Transverse colon (tissue), 4 donors: ENCODE measurements at regions not wholly inside any gene's neighbourhood (a gene's known extent, or its start where the extent isn't known, plus 50 kb on each side); places are given as distances from the start of the nearest gene placed in this dataset.

Experiments used
- DNase-seq: peaks from one replicate; pipeline ENCODE4 v3.0.0-alpha.2; 2019
- H3K27ac ChIP-seq, 4 donors: fragments of 200-600 bp; sonication (generic); 2 replicates each; pipeline ENCODE4 v1.5.1; 2016 to 2018; ENCODE audit warnings: inconsistent platforms in 4 of 4
- H3K27me3 ChIP-seq: fragments of 200-600 bp; sonication (generic); 2 replicates; pipeline ENCODE4 v1.5.1; 2017; ENCODE audit warnings: inconsistent platforms
- H3K36me3 ChIP-seq, 4 donors: fragments of 200-600 bp; sonication (generic); 2 replicates each; pipeline ENCODE4 v1.5.1; 2017 to 2019; ENCODE audit warnings: inconsistent platforms in 4 of 4
- H3K4me1 ChIP-seq, 4 donors: fragments of 200-600 bp; sonication (generic); 2 replicates each; pipeline ENCODE4 v1.5.1; 2017 to 2020; ENCODE audit warnings: inconsistent platforms in 4 of 4
- H3K4me3 ChIP-seq, 4 donors: fragments of 200-600 bp; sonication (generic); 1 replicate in 1 of 4; 2 replicates in 3 of 4; pipeline versions ENCODE4 v1.5.1 to v1.6.1; 2017 to 2019; ENCODE audit warnings: inconsistent platforms in 4 of 4
- H3K9me3 ChIP-seq, 2 donors: fragments of 200-600 bp; sonication (generic); 2 replicates each; pipeline ENCODE4 v1.5.1; 2017 to 2019; ENCODE audit warnings: inconsistent platforms in 2 of 2
- EP300 ChIP-seq: sonication (generic); formaldehyde crosslinking; IDR thresholded peaks from one replicate; pipeline ENCODE4 v1.6.1; 2017; ENCODE audit warnings: antibody characterized with exemption, low read depth
- POLR2A ChIP-seq: fragments of 450-650 bp; IDR thresholded peaks from one replicate; pipeline ENCODE4 v1.6.1; 2016; ENCODE audit warnings: antibody characterized with exemption, mild to moderate bottlenecking, moderate library complexity
- POLR2AphosphoS5 ChIP-seq, 3 donors: sonication (generic); formaldehyde crosslinking; IDR thresholded peaks; one replicate each; pipeline ENCODE4 v1.6.1; 2016; ENCODE audit warnings: antibody characterized with exemption in 3 of 3
- WGBS, 2 donors: methylation state at CpG; one replicate each; pipeline ENCODE4 v1.1.5; 2018; ENCODE audit warnings: low coverage in 1 of 2; 5-methylcytosine and 5-hydroxymethylcytosine counted together
- in situ Hi-C, 4 donors: fragments of 200-750 bp; cut with MboI; loops; one replicate each; pipeline versions ENCODE4 v1.15.0 to v1.15.1; 2017; ENCODE audit warnings: low sequenced_read_pairs in 3 of 4, low pct_ligation_motif_present in 1 of 4, low pct_unique_long_range_greater_than_20kb in 1 of 4
- intact Hi-C: fragments of 100-400 bp; cut with DNase I; formaldehyde crosslinking; loops from one replicate; pipeline ENCODE4 v1.15.1; 2023; ENCODE audit warnings: low total_unique reads
- TF ChIP-seq, protein P1 (sequence below), 5 experiments: fragments of 200-600 bp in 3 of 5; fragments of 450-650 bp in 2 of 5; sonication (generic) in 3 of 5; IDR thresholded peaks; 1 replicate in 2 of 5; 2 replicates in 3 of 5; pipeline ENCODE4 v1.5.1; 2016 to 2017; ENCODE audit warnings: antibody characterized with exemption in 5 of 5, inconsistent platforms in 3 of 5, mild to moderate bottlenecking in 2 of 5, moderate library complexity in 1 of 5

- no peak for DNase-seq
- no peaks in the 10 kb centered on the region for H3K27me3 ChIP-seq
- no peak overlapping the region for H3K4me3 ChIP-seq
- H3K27ac ChIP-seq, result no peak overlapping the region
- in situ Hi-C loops, result no loop called here
- no peaks in the 10 kb centered on the region for H3K9me3 ChIP-seq
- intact Hi-C loops, result no loop called here
- WGBS, 2 donors, result 85 to 89% methylated on average over 2 of the region's 2 CpGs
- H3K36me3 ChIP-seq, result no peaks in the 10 kb centered on the region
- TF ChIP-seq, protein P1, sequence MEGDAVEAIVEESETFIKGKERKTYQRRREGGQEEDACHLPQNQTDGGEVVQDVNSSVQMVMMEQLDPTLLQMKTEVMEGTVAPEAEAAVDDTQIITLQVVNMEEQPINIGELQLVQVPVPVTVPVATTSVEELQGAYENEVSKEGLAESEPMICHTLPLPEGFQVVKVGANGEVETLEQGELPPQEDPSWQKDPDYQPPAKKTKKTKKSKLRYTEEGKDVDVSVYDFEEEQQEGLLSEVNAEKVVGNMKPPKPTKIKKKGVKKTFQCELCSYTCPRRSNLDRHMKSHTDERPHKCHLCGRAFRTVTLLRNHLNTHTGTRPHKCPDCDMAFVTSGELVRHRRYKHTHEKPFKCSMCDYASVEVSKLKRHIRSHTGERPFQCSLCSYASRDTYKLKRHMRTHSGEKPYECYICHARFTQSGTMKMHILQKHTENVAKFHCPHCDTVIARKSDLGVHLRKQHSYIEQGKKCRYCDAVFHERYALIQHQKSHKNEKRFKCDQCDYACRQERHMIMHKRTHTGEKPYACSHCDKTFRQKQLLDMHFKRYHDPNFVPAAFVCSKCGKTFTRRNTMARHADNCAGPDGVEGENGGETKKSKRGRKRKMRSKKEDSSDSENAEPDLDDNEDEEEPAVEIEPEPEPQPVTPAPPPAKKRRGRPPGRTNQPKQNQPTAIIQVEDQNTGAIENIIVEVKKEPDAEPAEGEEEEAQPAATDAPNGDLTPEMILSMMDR (IDR thresholded peaks at IDR 0.05), result no peak
- TF ChIP-seq POLR2AphosphoS5 (IDR thresholded peaks at IDR 0.05) (no peak), POLR2A (no peak), EP300 (no peak)
- no peaks in the 10 kb centered on the region for H3K4me1 ChIP-seq
Observed at GRCh38 chr5:36519881-36520280, 86.5 kb upstream of the SLC1A3 start.

DNA sequence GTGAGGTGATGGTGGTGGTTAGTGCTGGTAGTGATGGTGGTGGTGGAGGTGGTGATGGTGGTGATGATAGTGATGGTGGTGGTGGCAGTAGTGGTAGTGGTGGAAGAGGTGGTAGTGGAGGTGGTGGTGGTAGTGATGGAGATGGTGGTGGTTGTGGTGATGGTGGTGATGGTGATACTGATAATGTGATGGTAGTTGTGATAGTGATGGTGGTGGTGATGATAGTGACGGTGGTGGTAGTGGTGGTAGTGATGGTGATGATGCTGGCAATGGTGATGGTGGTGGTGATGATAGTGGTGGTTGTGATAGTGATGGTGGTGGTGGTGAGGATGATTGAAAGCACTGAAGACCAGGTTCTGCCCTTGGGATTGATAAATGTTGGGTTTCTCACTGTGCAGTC lies 85.2 kb upstream of the SLC1A3 start:
- Histone ChIP-seq H3K4me1 (no peaks in the 10 kb centered on the region), H3K27ac (no peak overlapping the region), H3K4me3 (no peak overlapping the region), H3K9me3 (no peaks in the 10 kb centered on the region), H3K27me3 (no peaks in the 10 kb centered on the region), H3K36me3 (no peaks in the 10 kb centered on the region)
- TF ChIP-seq POLR2A (no peak), EP300 (no peak), POLR2AphosphoS5 (IDR thresholded peaks at IDR 0.05) (no peak)
- TF ChIP-seq, protein P1 (IDR thresholded peaks at IDR 0.05), result no peak
- in situ Hi-C loops, result no loop called here
- no peak for DNase-seq
- intact Hi-C loops, result no loop called here
- WGBS, 2 donors, result 33 to 93% methylated on average over 1 of the region's 1 CpG

DNA sequence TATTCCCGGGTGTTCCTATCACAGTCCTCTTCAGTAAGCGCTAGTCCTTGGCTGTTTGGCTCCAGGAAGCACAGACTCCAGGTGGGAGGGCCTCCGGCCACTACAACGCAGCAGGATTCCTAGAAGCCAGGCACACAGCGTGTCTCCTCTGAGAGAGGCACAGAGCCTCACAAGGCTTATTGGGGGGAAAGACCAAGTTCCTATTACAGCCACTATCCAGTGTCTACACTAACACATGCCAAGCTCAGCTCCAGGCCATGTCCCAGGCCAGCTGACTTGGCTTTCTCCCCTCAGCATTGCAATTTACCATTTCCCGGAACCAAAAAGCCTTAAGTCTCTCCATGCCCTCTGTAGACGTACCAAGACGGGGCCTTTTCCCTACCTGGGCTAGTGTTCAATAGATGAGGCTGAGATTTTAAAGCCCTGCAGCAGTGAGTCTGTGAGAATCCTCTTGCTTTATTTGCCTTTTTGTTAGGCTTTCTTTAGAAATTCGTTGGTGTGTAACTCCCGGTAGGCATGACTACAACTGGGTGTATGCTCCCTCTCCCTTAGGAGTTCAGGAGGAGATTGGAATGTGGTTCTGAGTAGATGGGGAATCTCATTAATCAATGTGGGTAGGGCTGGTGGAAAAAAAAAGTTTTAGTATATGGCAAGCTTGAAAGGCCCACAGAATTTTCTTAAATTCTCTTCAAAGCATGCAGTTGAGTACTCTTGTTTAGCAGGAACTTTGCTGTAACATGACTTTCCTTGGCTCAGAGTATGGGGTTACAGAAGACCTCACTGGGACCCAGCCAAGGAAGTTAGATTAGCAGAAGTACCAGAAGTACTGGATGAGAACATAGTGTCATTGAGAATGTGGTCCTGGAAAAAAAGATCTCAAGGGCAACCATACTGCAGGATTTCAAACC lies 84.3 kb upstream of the SLC1A3 start:
- in situ Hi-C loops, result no loop called here
- H3K27me3 ChIP-seq, result no peaks in the 10 kb centered on the region
- intact Hi-C loops, result no loop called here
- H3K27ac ChIP-seq, result no peak overlapping the region
- no peak overlapping the region for H3K4me3 ChIP-seq
- no peak for DNase-seq
- WGBS, 2 donors, result 75% methylated on average over 10 of the region's 10 CpGs; no CpG with 5 or more reads in 1 of the 2 donors
- H3K36me3 ChIP-seq, result no peaks in the 10 kb centered on the region
- no peak for TF ChIP-seq POLR2AphosphoS5 (IDR thresholded peaks at IDR 0.05)
- no peak for TF ChIP-seq EP300
- TF ChIP-seq, protein P1 (IDR thresholded peaks at IDR 0.05), result no peak
- TF ChIP-seq POLR2A, result no peak
- H3K4me1 ChIP-seq, result no peaks in the 10 kb centered on the region
- H3K9me3 ChIP-seq, result no peaks in the 10 kb centered on the region

DNA sequence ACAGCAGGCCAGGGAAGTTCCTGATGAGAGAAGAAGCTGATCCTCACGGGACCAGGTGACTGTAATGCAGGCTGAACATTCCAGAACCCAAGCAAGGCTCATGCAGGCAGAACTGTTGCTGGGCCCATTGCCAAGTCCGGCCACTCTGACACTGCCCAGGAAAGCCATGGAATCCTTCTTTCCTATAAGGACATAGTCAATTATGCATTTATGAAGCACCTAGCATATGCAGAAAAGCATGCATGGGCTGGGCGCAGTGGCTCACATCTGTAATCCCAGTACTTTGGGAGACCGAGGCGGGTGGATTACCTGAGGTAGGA lies 83.7 kb upstream of the SLC1A3 start:
- no peak for DNase-seq
- Histone ChIP-seq H3K9me3 (no peaks in the 10 kb centered on the region), H3K27me3 (no peaks in the 10 kb centered on the region), H3K4me1 (no peaks in the 10 kb centered on the region), H3K4me3 (no peak overlapping the region), H3K27ac (no peak overlapping the region), H3K36me3 (no peaks in the 10 kb centered on the region)
- in situ Hi-C loops (no loop called here), intact Hi-C loops (no loop called here)
- TF ChIP-seq POLR2AphosphoS5 (IDR thresholded peaks at IDR 0.05), result no peak
- WGBS, 2 donors, result 83% methylated on average over 5 of the region's 5 CpGs; no CpG with 5 or more reads in 1 of the 2 donors
